Stimulated activated CD8-positive, alpha-beta memory T cell treated with anti-CD3 and anti-CD28 coated beads, Interleukin-15, amount 100 ng/mL, for 48 hours (primary cell): ENCODE measurements at regions not wholly inside any gene's neighbourhood (a gene's known extent, or its start where the extent isn't known, plus 50 kb on each side); places are given as distances from the start of the nearest gene placed in this dataset.
"Not testable (repeated sequence)": the region's sequence is repeated elsewhere in the genome, so short reads cannot be mapped to it uniquely, and the experiment has no call there.

Source experiments
- DNase-seq, 2 donors: peaks; one replicate each; pipeline ENCODE4 v3.0.0-alpha.2; 2020; ENCODE audit warnings: low read depth in 2 of 2

DNA sequence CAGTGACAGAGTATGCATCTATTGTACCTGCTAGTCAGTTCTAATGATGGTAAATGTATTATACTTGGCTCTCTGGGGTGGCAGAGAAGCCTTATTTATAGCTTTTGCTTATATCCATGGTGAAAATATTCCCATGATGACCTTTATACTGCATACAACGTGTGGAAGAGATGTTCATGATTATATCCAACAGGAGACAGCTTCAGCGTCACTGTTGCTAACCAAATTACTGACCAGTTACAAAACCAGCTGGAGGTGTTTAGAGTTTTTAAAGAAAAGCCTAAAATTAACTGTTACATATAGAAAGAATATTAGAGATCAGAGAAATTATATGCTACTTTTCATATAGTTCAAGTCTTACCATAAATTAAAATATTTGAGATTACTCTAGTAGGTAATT is 280.8 kb downstream of the ETV1 start:
- no peak for DNase-seq

DNA sequence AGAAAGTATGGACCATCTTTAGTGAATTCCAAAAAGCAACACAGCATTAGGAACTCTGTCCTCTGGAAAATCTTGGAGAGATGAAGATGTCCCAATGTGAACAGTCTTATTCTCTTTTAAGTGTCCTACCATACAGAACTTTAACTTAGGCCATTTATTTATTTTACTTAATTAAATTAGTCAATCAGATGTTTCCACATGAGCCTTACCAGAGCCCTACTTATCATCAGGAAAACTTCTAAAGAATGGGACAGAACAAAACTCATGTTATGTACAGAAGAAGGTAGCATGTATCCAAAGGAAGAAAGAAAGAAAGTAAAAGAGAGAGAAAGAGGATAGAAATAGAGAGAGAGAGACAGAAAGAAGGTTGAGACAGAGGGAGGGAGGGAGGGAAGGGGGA is 276.4 kb downstream of the ETV1 start:
- no peak for DNase-seq

DNA sequence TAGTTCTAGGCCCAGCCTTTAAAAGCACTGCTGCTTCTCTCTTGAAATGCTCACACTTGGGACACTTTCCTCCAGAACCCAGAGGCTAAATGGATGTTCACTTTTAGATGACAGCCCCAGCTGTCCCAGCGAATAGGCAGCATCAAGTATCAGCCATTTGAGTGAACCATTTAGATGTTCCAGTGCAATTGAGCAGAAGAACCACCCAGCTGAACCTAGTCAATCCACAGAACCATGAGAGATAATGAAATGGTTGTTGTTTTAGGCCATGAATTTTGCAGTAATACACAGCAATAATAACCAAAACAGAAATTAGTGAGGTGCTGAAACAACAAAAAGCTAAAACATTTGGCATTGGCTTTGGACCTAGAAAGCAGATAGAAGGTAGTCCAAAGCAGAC is 273.9 kb downstream of the ETV1 start:
- DNase-seq = no peak

DNA sequence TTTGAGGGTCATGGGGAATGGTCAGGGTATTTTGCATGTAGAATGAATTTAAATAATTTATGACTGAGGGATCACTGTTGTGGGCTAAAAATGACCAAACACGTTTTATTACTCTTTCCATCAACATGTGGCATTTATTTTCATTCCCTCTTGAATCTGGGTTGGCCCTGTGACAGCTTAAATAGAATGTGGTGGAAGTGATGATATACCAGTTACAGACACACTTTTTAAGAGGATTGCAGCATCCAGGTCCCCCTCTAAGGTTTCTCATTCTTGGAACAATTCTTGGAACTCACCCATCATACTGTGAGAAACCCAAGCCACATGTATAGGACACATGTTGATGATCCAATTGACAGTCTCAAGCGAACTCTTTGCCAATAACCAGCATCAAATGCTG is 272.4 kb downstream of the ETV1 start:
- no peak for DNase-seq

DNA sequence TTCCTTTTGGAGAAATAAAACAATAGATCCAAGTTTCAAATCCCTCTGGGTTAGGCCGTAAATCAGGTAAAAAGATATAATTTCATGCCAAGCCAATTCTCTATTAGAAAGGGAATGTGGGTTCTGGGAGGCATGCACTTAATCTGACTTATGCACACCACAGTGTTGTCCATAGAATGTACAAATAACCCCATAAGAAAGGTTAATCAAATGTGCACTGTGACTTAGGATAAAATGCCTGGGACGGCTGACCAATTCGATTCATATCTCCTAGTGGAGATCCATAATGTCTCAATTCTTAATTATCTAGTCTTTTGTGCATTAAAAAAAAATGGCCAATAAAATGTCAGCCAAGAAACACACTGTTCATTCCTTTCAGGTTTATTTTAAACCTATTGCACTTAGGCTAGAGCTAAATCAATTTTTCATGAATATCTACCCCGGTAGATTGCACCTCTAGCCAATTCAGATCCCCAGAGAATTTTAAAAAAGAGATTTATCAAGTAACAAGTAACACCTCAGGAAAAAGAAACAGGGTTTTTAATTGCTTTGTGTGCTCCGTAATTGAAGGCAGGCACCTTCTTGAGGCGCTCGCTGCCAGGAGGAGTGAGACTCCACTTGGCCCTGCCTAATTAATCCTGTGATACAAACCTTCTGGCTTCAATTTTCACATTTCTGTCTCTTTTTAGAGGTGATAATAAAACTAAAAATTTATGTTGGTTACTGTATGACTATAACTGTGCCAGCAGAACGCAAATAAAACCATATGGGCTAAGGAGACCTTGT is 265.1 kb downstream of the ETV1 start:
- DNase-seq = no peak

DNA sequence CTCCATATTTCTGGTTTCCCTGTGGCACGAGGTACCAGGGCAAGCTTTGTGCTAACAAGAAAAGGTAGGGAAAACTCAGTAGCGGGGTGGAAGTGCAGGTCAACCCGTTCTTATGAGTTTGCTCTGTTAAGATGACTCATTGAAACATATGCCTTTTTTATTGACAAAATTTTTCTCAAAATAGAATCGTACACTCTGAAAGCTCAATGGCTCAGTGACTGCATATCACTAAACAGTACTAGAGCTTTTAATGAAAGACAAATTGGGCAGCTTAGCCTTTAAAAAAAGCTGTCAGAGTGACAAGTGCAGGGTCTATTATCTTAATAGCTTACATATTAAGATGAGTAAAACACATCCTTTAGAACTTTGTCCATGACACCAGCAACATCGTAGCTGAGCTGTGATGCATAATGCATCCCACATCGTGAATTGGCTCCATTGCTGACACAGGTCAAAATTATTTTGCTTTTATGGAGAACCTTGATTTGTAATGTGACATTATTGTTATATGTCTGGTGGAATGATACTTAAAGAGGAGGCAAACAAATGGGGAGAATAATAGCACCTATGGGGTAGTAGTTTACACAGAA is 264.4 kb downstream of the ETV1 start:
- DNase-seq = no peak

DNA sequence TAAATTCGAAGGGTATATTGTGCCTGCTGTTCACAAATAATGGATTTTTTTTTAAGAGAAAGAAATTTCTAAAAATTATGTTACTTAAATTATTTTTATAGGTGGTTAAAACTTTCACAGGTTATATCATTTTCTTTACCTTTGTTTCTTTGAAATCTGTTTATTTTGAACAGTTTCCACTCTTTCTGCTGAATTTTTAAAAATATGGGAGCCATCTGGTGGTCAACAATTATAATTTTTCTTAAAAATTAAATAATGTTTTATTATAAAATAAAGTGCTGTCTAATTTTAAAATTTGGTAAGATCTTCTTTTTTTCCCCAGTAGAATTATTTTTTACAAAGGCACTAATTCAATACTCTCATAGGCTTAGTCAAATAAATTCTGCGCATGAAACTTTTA is 263.9 kb downstream of the ETV1 start:
- no peak for DNase-seq

DNA sequence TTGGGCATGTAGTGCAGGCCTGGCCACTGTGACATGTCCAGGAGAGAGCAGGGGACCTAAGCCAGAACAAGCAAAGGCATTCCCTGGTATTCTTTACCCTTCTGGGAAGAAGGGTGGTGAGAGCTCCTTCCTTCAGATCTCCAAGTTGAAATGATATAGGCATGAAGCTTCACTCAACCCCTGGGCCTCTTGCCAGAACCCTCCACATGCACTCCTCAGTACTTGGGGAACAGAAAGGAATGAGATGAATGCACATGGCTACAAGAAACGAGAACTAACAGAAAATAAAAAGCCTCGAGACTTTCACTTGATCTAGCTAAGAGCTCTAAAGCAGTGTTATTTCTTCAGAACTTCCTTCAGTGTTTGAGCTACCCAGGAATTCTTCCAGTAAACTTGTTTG is 262.2 kb downstream of the ETV1 start:
- no peak for DNase-seq

DNA sequence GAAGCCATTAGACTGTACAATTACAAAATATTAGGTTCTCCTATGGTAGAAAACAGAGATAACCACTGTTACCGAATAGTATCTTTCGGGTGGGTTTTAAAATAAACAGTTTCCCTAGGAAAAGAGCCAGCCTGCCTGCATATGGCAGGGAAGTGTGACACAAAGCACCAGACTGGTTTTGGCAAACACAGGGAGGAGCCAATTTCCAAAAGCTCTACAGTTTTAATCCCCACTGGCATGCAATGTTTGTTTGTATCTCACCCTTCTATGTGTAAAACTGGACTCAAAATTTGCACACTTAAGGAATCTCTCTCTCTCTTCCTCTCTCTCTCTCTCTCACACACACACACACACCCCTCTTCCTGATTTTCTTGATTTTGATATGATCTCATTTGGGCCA is 261.7 kb downstream of the ETV1 start:
- DNase-seq = no peak

DNA sequence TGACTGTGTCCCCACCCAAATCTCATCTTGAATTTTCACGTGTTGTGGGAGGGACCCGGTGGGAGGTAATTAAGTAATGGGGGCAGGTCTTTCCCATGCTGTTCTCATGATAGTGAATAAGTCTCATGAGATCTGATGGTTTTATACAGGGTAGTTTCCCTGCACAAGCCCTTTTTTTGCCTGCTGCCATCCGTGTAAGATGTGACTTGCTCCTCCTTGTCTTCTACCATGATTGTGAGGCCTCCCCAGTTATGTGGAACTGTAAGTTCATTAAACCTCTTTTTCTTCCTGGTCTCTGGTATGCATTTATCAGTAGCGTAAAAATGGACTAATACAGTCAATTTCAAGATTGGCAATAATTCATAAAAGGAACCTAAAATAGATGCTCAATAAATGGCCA is 261.0 kb downstream of the ETV1 start:
- not testable (repeated sequence) for DNase-seq

DNA sequence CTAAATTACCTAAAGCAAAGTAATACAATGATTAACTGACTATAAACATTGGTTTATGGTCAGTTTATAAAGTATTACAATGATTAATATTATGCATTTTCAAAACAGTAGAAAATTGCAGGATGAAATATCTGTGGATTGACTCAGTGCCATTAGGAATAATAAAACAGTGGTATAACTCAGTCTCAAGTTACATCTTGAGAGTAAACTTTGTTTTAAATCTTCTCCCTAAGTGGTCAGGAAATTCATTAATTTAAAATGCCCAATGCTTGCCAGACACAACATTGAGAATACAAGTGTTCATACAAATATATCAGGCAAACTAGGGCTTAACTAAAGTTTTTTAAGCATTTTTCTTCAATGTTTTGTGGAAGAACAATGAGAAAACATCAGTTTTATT is 257.8 kb downstream of the ETV1 start:
- DNase-seq = no peak

DNA sequence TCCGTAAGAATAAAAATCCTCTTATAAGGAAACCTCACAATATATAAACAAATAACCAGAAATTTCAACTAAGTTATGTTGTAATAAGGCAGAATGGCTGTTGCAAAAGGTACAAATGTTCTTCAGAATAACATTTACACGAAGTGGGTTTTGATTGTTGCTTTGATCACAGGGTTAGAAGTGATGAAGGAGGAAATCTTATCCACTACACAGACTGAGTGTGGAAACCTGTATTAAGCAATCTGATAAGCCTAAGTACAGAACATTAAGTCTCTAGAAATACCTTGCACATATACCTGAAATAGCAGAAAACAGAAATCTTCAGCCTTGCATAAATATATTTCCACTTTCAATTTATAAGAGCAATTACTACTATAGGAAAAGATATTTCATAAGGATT is 251.9 kb downstream of the ETV1 start:
- no peak for DNase-seq

DNA sequence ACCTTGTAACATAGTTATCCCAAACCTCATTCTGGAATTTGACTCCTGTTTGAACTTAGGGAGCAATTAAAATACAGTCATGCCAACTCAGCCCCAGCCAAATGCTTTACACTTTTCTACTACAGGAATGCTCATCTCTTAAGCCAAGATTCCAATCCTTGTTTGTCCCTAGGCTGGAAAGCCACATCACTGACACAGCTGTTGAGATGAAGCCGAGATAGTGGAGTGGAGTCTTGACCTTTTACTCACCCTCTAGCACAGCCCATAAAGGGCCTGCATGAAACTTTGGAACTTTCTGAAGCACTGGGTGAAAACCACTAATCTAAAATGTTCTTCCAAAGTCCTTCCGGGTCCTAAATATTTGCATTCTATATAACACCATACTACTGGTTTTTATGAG is 247.3 kb downstream of the ETV1 start:
- DNase-seq = no peak

DNA sequence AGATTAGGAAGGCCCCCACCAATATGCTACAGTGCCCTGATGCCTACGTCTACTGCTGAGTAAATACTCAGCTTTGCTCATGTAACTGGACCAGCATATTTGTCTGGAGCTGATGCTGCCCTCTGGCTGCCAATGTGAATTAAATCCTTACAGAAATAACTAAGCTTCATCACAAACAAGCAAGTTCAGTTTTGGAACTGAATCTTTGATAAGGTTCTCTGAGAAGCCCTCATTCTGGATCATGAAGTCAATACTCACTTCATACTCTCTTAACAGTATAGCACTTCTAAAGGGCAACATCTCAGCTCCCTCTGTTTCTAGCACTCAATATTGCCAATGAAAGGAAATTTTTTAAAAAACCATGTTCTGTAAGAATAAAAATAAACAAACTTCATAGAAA is 246.7 kb downstream of the ETV1 start:
- no peak for DNase-seq

DNA sequence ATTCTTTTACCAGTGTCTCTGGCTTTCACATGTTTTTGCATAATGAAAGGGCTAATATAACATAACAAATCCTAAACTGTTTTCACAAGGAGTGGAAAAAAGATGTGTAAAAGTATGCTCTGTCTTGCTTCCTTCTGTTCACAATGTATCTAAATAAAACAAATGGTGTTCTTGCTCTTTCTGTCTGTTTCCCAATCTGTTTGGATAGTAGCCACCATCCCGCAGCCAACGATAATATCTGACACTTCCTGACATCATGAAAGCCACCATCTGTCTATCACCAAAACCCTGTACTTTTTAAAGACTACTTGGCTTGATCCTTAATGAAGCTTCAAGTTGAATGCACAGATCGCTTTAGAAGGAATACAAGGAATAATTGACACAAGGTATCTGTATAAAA is 246.2 kb downstream of the ETV1 start:
- DNase-seq = no peak

DNA sequence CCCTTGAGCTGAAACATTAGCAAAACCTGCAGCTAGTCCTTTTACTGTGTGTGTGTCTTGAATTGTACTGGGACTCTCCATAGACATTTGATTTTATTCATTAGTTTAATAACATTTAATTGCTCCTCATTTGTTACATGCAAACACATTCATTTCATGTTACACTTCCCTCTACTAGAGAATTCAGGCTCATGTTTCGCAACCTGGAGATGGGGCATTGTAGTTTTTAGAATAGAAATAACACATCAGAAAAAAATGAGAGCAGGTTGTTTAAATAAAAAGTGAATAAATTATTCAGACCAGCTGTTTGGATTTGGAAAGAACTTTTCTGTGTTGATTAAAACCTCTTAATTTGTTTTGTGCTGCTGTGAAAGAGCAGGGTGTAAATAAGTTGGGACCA is 243.9 kb downstream of the ETV1 start:
- DNase-seq = no peak

DNA sequence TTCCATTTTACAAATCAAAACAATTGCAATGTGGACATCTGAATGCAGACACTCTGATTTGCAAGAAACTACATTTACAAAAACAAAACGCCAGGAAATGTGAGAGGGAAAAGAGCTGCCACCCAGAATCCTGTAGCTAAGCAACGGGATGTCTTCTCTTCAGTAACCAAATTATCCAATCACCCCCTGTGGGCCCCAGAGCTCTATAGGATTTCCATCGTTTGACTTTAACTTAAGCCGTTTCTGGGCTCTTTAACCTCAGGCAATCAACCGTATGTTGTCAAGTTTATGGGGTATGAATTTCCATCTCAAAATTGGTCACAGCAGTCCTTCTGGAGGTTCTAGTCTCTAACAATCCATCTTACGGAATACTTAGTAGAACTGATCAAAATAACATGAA is 240.5 kb downstream of the ETV1 start:
- DNase-seq = no peak

DNA sequence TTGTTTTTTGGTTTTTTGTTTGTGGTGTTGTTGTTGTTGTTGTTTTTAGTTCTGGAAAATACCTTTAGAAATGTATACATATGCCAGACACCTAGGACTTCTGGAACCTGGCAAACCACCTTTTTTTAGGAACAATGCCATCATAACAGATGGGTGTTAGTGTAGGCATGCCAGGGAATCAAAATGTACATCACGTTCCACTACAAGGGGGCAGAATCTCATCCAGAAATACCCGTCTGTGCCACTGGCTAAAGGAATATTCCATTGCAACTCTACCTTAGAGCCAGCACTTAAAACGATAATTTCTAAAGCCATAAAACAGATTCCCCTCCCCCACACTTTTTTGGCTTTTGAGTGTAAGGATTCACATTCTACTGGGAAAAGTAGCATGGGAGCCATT is 239.8 kb downstream of the ETV1 start:
- DNase-seq = no peak

DNA sequence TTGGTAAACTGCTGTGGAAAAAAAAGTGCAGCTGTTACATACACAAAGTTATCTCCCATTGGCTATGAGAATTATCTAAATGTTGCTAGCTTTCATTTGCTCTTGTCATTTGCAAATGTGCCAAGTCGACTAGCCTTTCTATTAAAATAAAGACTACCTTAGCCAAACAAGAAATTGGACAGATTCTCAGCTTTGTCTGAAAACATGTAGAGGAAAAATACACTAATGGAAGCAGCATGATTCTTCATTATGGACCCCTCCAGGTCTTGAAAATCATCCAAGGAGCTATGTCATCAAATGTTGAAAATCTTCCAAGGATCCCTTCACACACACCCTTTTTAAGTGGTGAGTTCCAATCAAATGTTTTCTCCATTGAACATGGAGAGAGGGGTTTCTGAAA is 237.7 kb downstream of the ETV1 start:
- no peak for DNase-seq

DNA sequence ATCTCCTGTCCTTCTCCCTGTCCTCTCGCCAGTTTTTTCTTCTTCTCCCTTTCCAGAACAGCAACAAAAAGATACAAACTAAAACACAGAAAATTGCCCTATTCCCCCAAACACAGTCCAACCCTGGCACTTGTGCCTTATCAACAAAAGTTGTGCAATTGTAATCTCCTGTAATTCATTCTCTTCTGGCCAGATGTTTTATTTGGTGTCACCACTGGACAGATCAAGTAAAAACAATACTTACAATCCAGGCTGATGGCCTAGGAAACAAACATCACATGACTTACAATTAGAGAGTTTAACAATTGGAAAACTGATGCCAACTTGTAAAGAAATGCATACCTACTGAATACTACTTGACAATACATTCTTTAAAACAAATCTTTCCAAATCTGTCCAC is 231.6 kb downstream of the ETV1 start:
- no peak for DNase-seq

DNA sequence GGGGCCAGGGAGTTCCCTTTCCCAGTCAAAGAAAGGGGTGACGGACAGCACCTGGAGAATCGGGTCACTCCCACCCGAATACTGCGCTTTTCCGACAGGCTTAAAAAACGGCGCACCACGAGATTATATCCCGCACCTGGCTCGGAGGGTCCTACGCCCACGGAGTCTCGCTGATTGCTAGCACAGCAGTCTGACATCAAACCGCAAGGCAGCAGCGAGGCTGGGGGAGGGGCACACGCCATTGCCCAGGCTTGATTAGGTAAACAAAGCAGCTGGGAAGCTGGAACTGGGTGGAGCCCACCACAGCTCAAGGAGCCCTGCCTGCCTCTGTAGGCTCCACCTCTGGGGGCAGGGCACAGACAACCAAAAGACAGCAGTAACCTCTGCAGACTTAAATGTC is 223.6 kb downstream of the ETV1 start:
- DNase-seq = not testable (repeated sequence)

DNA sequence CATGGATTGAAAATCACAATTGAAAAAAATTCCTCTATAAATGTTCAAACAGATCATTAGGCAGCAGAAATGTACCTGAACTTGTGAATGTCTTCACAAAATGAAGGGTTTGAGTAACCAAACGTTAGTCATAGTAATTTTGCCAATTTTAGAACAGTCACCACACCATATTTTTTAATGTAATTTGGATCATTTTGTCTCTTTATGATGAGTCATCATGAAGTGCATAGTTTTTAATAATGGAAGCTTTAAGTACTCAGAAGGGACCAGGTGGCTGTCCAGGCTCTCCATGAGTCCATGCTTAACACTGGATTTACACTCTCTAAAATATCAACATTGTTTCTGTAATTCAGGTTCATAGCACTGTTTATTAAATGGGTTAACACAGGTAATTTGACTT is 219.2 kb downstream of the ETV1 start:
- DNase-seq = no peak

DNA sequence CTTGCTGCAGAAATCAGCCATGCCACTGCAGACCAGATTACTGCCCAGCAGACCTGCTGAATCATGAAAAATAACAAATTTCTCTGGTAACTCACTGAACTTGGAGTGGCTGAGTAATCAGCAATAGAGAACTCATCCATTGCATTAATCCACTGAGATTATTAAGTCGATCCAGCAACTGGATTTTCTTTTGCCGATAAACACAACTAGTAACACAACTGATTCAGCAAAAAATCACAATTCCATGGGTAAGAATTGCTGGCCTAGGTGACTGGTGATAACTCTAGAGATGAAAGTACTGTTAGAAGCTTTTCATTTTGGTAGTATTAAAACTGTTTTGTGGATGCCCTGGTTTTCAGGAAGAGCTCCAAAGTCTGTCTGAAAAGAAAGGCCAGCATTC is 214.5 kb downstream of the ETV1 start:
- DNase-seq = no peak

DNA sequence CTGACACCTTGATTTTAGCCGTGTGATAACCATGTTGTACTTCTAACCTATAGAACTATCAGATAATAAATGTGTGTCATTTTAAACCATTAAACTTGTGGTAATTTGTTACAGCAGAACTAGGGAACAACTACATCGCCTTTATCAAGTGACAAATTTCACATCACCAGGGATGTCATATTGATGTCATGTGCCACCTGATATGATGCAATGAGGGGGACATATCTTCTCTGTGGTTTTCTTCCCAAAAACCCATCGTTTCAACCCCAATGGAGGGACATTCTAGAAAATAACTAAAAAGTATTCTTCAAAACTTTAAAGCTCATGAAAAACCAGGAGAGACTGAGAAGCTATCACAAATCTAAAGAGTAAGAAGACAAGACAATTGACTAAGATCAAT is 212.2 kb downstream of the ETV1 start:
- DNase-seq = no peak
